Pancreas (tissue), 10 donors: ENCODE measurements at regions not wholly inside any gene's neighbourhood (a gene's known extent, or its start where the extent isn't known, plus 50 kb on each side); places are given as distances from the start of the nearest gene placed in this dataset.

ENCODE experiments used
- ATAC-seq, 4 donors: fragments of 200-7000 bp; cut with Tn5 transposase; one replicate each; pipeline versions ENCODE4 v1.8.0 to v1.9.1; 2020; ENCODE audit warnings: mild to moderate bottlenecking in 4 of 4, moderate library complexity in 4 of 4
- DNase-seq, 6 donors: peaks; one replicate each; pipeline ENCODE4 v3.0.0-alpha.2; 2020
- FAIRE-seq: peaks from 2 replicates; lab custom pipeline; 2012; peaks lifted over from hg19 to GRCh38; lab: Jason Lieb, UNC
- H3K27ac ChIP-seq, 4 donors: fragments of 200-600 bp; sonication (generic); 1 replicate in 3 of 4; 2 replicates in 1 of 4; pipeline versions ENCODE4 v1.5.0 to v1.8.0; 2020
- H3K27me3 ChIP-seq, 4 donors: fragments of 200-600 bp; one replicate each; pipeline ENCODE4 v1.8.0; 2021
- H3K36me3 ChIP-seq, 3 donors: fragments of 200-600 bp; sonication (generic) in 1 of 3; one replicate each; pipeline versions ENCODE4 v1.5.0 to v1.8.0; 2020 to 2021
- H3K4me1 ChIP-seq, 3 donors: fragments of 200-600 bp; one replicate each; pipeline ENCODE4 v1.8.0; 2021
- H3K4me3 ChIP-seq, 4 donors: fragments of 200-600 bp; sonication (generic) in 2 of 4; one replicate each; pipeline versions ENCODE4 v1.5.0 to v1.8.0; 2020 to 2021
- H3K9me3 ChIP-seq, 4 donors: fragments of 200-600 bp; one replicate each; pipeline ENCODE4 v1.8.0; 2021
- CTCF ChIP-seq, 4 donors: fragments of 200-600 bp; sonication (generic) in 3 of 4; IDR thresholded peaks; one replicate each; pipeline versions ENCODE4 v1.5.0 to v1.8.0; 2021; ENCODE audit warnings: antibody characterized with exemption in 4 of 4
- WGBS, 2 donors: extraction: QIAGEN DNeasy Blood & Tissue Kit; methylation state at CpG; one replicate each; pipeline ENCODE4 v1.1.7; 2013; 5-methylcytosine and 5-hydroxymethylcytosine counted together
- intact Hi-C, 3 donors: fragments of 100-400 bp; cut with DNase I; formaldehyde crosslinking; loops; one replicate each; pipeline versions ENCODE4 v1.11.1 to v1.14.2; 2022
- donor health status: healthy with polysubstance abuse.
- donor health status: DM: no; HTN: no; CAD: no; lungs with moderate emphysema.
- donor health status: DM: no; HTN: no; CAD: no.
- donor health status: control.
- donor health status: control.
- donor health status: Bipolar disorder and iron deficiency.
- donor health status: DM: yes; HTN: yes; CAD: no.
- donor health status: DM: no; HTN: no; CAD: no.
- donor health status: DM: no; HTN: no; CAD: no.
- donor health status: DM: yes; HTN: yes; CAD: no.

GRCh38 chr4:138658518-138658917 lies 357.1 kb upstream of the NOCT start:
- no peak for FAIRE-seq
- no peak overlapping the region for H3K4me3 ChIP-seq

GRCh38 chr4:138656990-138657389 lies 358.6 kb upstream of the NOCT start:
- DNase-seq (no peak), ATAC-seq (no peak), FAIRE-seq (no peak)
- Histone ChIP-seq H3K4me1 (no peaks in the 10 kb centered on the region), H3K9me3 (no peaks in the 10 kb centered on the region), H3K4me3 (no peak overlapping the region), H3K27me3 (no peaks in the 10 kb centered on the region), H3K36me3 (no peaks in the 10 kb centered on the region), H3K27ac (no peak overlapping the region)
- intact Hi-C loops, result no loop called here
- TF ChIP-seq CTCF (IDR thresholded peaks at IDR 0.05), result no peak
- WGBS, 2 donors, result 71 to 80% methylated on average over 3 of the region's 3 CpGs

More at GRCh38 chr4:138658518-138658917, 357.1 kb upstream of the NOCT start:
- no peak for DNase-seq
- no peak for TF ChIP-seq CTCF (IDR thresholded peaks at IDR 0.05)
- Histone ChIP-seq H3K27me3 (no peaks in the 10 kb centered on the region), H3K27ac (no peak overlapping the region), H3K9me3 (no peaks in the 10 kb centered on the region), H3K36me3 (no peaks in the 10 kb centered on the region), H3K4me1 (no peaks in the 10 kb centered on the region)
- intact Hi-C loops, result no loop called here
- ATAC-seq, result no peak
- WGBS, 2 donors, result 20 to 80% methylated on average over 2 of the region's 2 CpGs

GRCh38 chr4:138655985-138656384 lies 359.6 kb upstream of the NOCT start:
- Histone ChIP-seq H3K27ac (no peak overlapping the region), H3K9me3 (no peaks in the 10 kb centered on the region), H3K36me3 (no peaks in the 10 kb centered on the region), H3K27me3 (no peaks in the 10 kb centered on the region), H3K4me3 (no peak overlapping the region), H3K4me1 (no peaks in the 10 kb centered on the region)
- no peak for TF ChIP-seq CTCF (IDR thresholded peaks at IDR 0.05)
- intact Hi-C loops, result no loop called here
- DNase-seq (no peak), FAIRE-seq (no peak), ATAC-seq (no peak)
- 57 to 61% methylated on average over 3 of the region's 3 CpGs for WGBS, 2 donors

GRCh38 chr4:138655286-138655685 lies 360.3 kb upstream of the NOCT start:
- no peak for ATAC-seq
- DNase-seq, result no peak
- Histone ChIP-seq H3K36me3 (no peaks in the 10 kb centered on the region), H3K27me3 (no peaks in the 10 kb centered on the region), H3K4me3 (no peak overlapping the region), H3K9me3 (no peaks in the 10 kb centered on the region), H3K27ac (no peak overlapping the region), H3K4me1 (no peaks in the 10 kb centered on the region)
- FAIRE-seq, result no peak
- intact Hi-C loops, result no loop called here
- WGBS, 2 donors, result 71 to 84% methylated on average over 1 of the region's 1 CpG
- TF ChIP-seq CTCF (IDR thresholded peaks at IDR 0.05), result no peak

- 62 to 63% methylated on average over 2 of the region's 2 CpGs for WGBS, 2 donors
Observed at GRCh38 chr4:138650929-138651448, 364.6 kb upstream of the NOCT start.

More at GRCh38 chr4:138650929-138651448, 364.6 kb upstream of the NOCT start:
- Histone ChIP-seq H3K27me3 (no peaks in the 10 kb centered on the region), H3K4me3 (no peak overlapping the region), H3K36me3 (no peaks in the 10 kb centered on the region), H3K27ac (no peak overlapping the region), H3K4me1 (no peaks in the 10 kb centered on the region), H3K9me3 (no peaks in the 10 kb centered on the region)
- DNase-seq (no peak), ATAC-seq (peak in 1 of 4 donors; percentile 49), FAIRE-seq (no peak)
- no peak for TF ChIP-seq CTCF (IDR thresholded peaks at IDR 0.05)
- intact Hi-C loops, result no loop called here
